Gastroesophageal sphincter (tissue), 3 donors: ENCODE measurements at regions not wholly inside any gene's neighbourhood (a gene's known extent, or its start where the extent isn't known, plus 50 kb on each side); places are given as distances from the start of the nearest gene placed in this dataset.

Experiments
- CTCF ChIP-seq, 4 experiments: fragments of 200-600 bp in 2 of 4; fragments of 450-650 bp in 2 of 4; sonication (generic) in 1 of 4; IDR thresholded peaks; one replicate each; pipeline ENCODE4 v1.5.1; 2017 to 2019; ENCODE audit warnings: antibody characterized with exemption in 4 of 4, mild to moderate bottlenecking in 2 of 4, moderate library complexity in 2 of 4
- EP300 ChIP-seq: sonication (generic); formaldehyde crosslinking; IDR thresholded peaks from one replicate; pipeline ENCODE4 v1.6.1; 2017; ENCODE audit warnings: antibody characterized with exemption, mild to moderate bottlenecking
- POLR2A ChIP-seq, 2 donors: fragments of 450-650 bp; IDR thresholded peaks; one replicate each; pipeline ENCODE4 v1.6.1; 2017; ENCODE audit warnings: antibody characterized with exemption in 2 of 2, mild to moderate bottlenecking in 2 of 2, moderate library complexity in 1 of 2
- POLR2AphosphoS5 ChIP-seq: sonication (generic); formaldehyde crosslinking; IDR thresholded peaks from one replicate; pipeline ENCODE4 v1.6.1; 2017; ENCODE audit warnings: antibody characterized with exemption

GRCh38 chr7:131045526-131045925 lies 282.1 kb upstream of the MKLN1 start:
- no peak for TF ChIP-seq POLR2A (IDR thresholded peaks at IDR 0.05)
- no peak for TF ChIP-seq EP300
- TF ChIP-seq POLR2AphosphoS5, result no peak
- no peak for TF ChIP-seq CTCF (IDR thresholded peaks at IDR 0.05)
